K562 (cell line): ENCODE measurements at regions not wholly inside any gene's neighbourhood (a gene's known extent, or its start where the extent isn't known, plus 50 kb on each side); places are given as distances from the start of the nearest gene placed in this dataset.
"Not testable (repeated sequence)": the region's sequence is repeated elsewhere in the genome, so short reads cannot be mapped to it uniquely, and the experiment has no call there.

Experiments used
- ARID2 ChIP-seq: fragments of 450-650 bp; IDR thresholded peaks from 2 replicates; pipeline ENCODE4 v1.6.1; 2017; ENCODE audit warnings: antibody characterized with exemption, mild to moderate bottlenecking
- FOXJ3 ChIP-seq: sonication (generic); formaldehyde crosslinking; IDR thresholded peaks from 2 replicates; pipeline ENCODE4 v1.4.0; 2020; ENCODE audit warnings: mild to moderate bottlenecking, missing genetic modification reagents
- SIN3A ChIP-seq, 2 experiments: fragments of 150-350 bp in 1 of 2; IDR thresholded peaks; 2 replicates each; pipeline ENCODE4 v1.6.1; 2011 to 2016; ENCODE audit warnings: borderline replicate concordance in 2 of 2, low read depth in 2 of 2, low read length in 2 of 2, mild to moderate bottlenecking in 2 of 2, moderate library complexity in 2 of 2; ENCODE audit not compliant: control insufficient read depth in 1 of 2
- ZNF449 ChIP-seq: fragments of 250-450 bp; sonication (Bioruptor Pico); IDR thresholded peaks from 2 replicates; pipeline ENCODE4 v1.8.0; 2022; ENCODE audit warnings: moderate library complexity, mild to moderate bottlenecking, inconsistent platforms
- TF ChIP-seq, protein P1 (sequence below): fragments of 450-650 bp; IDR thresholded peaks from 2 replicates; pipeline ENCODE4 v1.6.1; 2016
- TF ChIP-seq, protein P2 (sequence below): fragments of 450-650 bp; formaldehyde crosslinking; IDR thresholded peaks from 2 replicates; pipeline ENCODE4 v1.4.0; 2022; ENCODE audit warnings: missing genetic modification characterization

GRCh38 chr5:135730161-135730560 is 104.3 kb upstream of the SLC25A48 start:
- TF ChIP-seq ARID2; SIN3A (IDR thresholded peaks at IDR 0.05; ENCODE audit: borderline replicate concordance in 2 of 2, control insufficient read depth in 1 of 2, low read depth in 2 of 2, low read length in 2 of 2); FOXJ3 (CRISPR knock-in tag); ZNF449: not testable (repeated sequence)
- TF ChIP-seq, protein P1, sequence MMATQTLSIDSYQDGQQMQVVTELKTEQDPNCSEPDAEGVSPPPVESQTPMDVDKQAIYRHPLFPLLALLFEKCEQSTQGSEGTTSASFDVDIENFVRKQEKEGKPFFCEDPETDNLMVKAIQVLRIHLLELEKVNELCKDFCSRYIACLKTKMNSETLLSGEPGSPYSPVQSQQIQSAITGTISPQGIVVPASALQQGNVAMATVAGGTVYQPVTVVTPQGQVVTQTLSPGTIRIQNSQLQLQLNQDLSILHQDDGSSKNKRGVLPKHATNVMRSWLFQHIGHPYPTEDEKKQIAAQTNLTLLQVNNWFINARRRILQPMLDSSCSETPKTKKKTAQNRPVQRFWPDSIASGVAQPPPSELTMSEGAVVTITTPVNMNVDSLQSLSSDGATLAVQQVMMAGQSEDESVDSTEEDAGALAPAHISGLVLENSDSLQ: not testable (repeated sequence)
- TF ChIP-seq, protein P2, sequence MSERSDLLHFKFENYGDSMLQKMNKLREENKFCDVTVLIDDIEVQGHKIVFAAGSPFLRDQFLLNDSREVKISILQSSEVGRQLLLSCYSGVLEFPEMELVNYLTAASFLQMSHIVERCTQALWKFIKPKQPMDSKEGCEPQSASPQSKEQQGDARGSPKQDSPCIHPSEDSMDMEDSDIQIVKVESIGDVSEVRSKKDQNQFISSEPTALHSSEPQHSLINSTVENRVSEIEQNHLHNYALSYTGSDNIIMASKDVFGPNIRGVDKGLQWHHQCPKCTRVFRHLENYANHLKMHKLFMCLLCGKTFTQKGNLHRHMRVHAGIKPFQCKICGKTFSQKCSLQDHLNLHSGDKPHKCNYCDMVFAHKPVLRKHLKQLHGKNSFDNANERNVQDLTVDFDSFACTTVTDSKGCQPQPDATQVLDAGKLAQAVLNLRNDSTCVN: not testable (repeated sequence)
